HEK293T (cell line): ENCODE measurements at regions not wholly inside any gene's neighbourhood (a gene's known extent, or its start where the extent isn't known, plus 50 kb on each side); places are given as distances from the start of the nearest gene placed in this dataset.

Experiments used
- CTCF ChIA-PET: fragments of 350-600 bp; formaldehyde crosslinking; extraction: SDS; loops from one replicate; lab custom pipeline; 2021; ENCODE audit warnings: antibody characterized with exemption, inconsistent platforms; lab: Yijun Ruan, JAX
- POLR2A ChIA-PET: fragments of 350-600 bp; formaldehyde crosslinking; extraction: SDS; loops from one replicate; lab custom pipeline; 2020; ENCODE audit warnings: antibody characterized with exemption, inconsistent platforms; lab: Yijun Ruan, JAX
- DNase-seq: peaks from one replicate; pipeline ENCODE4 v3.0.0; 2012; ENCODE audit warnings: mixed read lengths; ENCODE audit errors: extremely low spot score
- ARNT ChIP-seq: fragments of 450-650 bp; IDR thresholded peaks from 2 replicates; pipeline ENCODE4 v1.6.1; 2017; ENCODE audit warnings: mild to moderate bottlenecking
- BHLHE40 ChIP-seq: fragments of 450-650 bp; IDR thresholded peaks from 2 replicates; pipeline ENCODE4 v1.6.1; 2016; ENCODE audit warnings: mild to moderate bottlenecking, moderate library complexity, borderline replicate concordance
- CTBP1 ChIP-seq: fragments of 450-650 bp; IDR thresholded peaks from 2 replicates; pipeline ENCODE4 v1.6.1; 2016; ENCODE audit warnings: borderline replicate concordance
- ELF4 ChIP-seq: fragments of 450-650 bp; IDR thresholded peaks from 2 replicates; pipeline ENCODE4 v1.6.1; 2017; ENCODE audit warnings: antibody characterized with exemption
- FOXA1 ChIP-seq: fragments of 450-650 bp; IDR thresholded peaks from 2 replicates; pipeline ENCODE4 v1.6.1; 2016; ENCODE audit warnings: mild to moderate bottlenecking
- FOXK2 ChIP-seq: fragments of 450-650 bp; IDR thresholded peaks from 2 replicates; pipeline ENCODE4 v1.6.1; 2016; ENCODE audit warnings: mild to moderate bottlenecking
- FOXM1 ChIP-seq: fragments of 450-650 bp; IDR thresholded peaks from 2 replicates; pipeline ENCODE4 v1.6.1; 2017; ENCODE audit warnings: mild to moderate bottlenecking, borderline replicate concordance
- HDGF ChIP-seq: fragments of 450-650 bp; IDR thresholded peaks from 2 replicates; pipeline ENCODE4 v1.6.1; 2017; ENCODE audit warnings: antibody characterized with exemption, borderline replicate concordance
- L3MBTL2 ChIP-seq: fragments of 450-650 bp; conservative IDR thresholded peaks from 2 replicates; pipeline ENCODE4 v1.6.1; 2016; ENCODE audit warnings: mild to moderate bottlenecking
- LEF1 ChIP-seq: fragments of 450-650 bp; IDR thresholded peaks from 2 replicates; pipeline ENCODE4 v1.6.1; 2017; ENCODE audit warnings: mild to moderate bottlenecking, borderline replicate concordance
- NFRKB ChIP-seq: fragments of 450-650 bp; IDR thresholded peaks from 2 replicates; pipeline ENCODE4 v1.6.1; 2016; ENCODE audit warnings: mild to moderate bottlenecking, moderate library complexity
- PKNOX1 ChIP-seq: fragments of 450-650 bp; IDR thresholded peaks from 2 replicates; pipeline ENCODE4 v1.6.1; 2016
- SP1 ChIP-seq: fragments of 450-650 bp; IDR thresholded peaks from 2 replicates; pipeline ENCODE4 v1.6.1; 2017
- SUZ12 ChIP-seq: fragments of 450-650 bp; IDR thresholded peaks from 2 replicates; pipeline ENCODE4 v1.6.1; 2016; ENCODE audit warnings: mild to moderate bottlenecking
- TARDBP ChIP-seq: fragments of 450-650 bp; IDR thresholded peaks from 2 replicates; pipeline ENCODE4 v1.6.1; 2016
- ZNF384 ChIP-seq: fragments of 450-650 bp; IDR thresholded peaks from 2 replicates; pipeline ENCODE4 v1.6.1; 2016

- TF ChIP-seq LEF1 (no peak), FOXA1 (no peak), SP1 (no peak), PKNOX1 (no peak), ARNT (no peak), FOXK2 (no peak), BHLHE40 (no peak), HDGF (no peak), TARDBP (no peak), NFRKB (no peak)
- POLR2A ChIA-PET: no interaction called here
- DNase-seq: no peak
- CTCF ChIA-PET: no interaction called here
Measured at GRCh38 chr5:8349855-8350254, 480.9 kb downstream of the MTRR start.

GRCh38 chr5:8350644-8351339 is 481.8 kb downstream of the MTRR start:
- POLR2A ChIA-PET: no interaction called here
- TF ChIP-seq ZNF384: no peak
- DNase-seq: no peak
- CTCF ChIA-PET: no interaction called here

GRCh38 chr5:8355981-8356380 is 487.0 kb downstream of the MTRR start:
- no peak for DNase-seq
- ChIA-PET POLR2A (no interaction called here), CTCF (no interaction called here)
- TF ChIP-seq CTBP1 (no peak), ZNF384 (no peak), LEF1 (no peak), HDGF (no peak), SUZ12 (no peak), TARDBP (no peak), ARNT (no peak), SP1 (no peak), ELF4 (no peak), PKNOX1 (no peak), FOXA1 (no peak), NFRKB (no peak), BHLHE40 (no peak), L3MBTL2 (no peak), FOXM1 (no peak), FOXK2 (no peak)

GRCh38 chr5:8360012-8360411 is 491.1 kb downstream of the MTRR start:
- CTCF ChIA-PET: no interaction called here

GRCh38 chr5:8362495-8362894 is 493.5 kb downstream of the MTRR start:
- no peak for DNase-seq
- ChIA-PET CTCF (no interaction called here), POLR2A (no interaction called here)
- TF ChIP-seq ELF4 (no peak), SP1 (no peak), FOXM1 (no peak), SUZ12 (no peak), PKNOX1 (no peak), TARDBP (no peak), NFRKB (no peak), L3MBTL2 (no peak), ARNT (no peak), FOXK2 (no peak), HDGF (no peak), BHLHE40 (no peak), ZNF384 (no peak), CTBP1 (no peak), LEF1 (no peak), FOXA1 (no peak)

More at GRCh38 chr5:8360012-8360411, 491.1 kb downstream of the MTRR start:
- TF ChIP-seq NFRKB: no peak
- TF ChIP-seq BHLHE40: no peak
- no peak for TF ChIP-seq CTBP1
- no peak for TF ChIP-seq ARNT
- no peak for TF ChIP-seq TARDBP
- TF ChIP-seq LEF1: no peak
- TF ChIP-seq FOXA1: no peak
- no peak for TF ChIP-seq PKNOX1
- no peak for TF ChIP-seq SP1
- TF ChIP-seq L3MBTL2: no peak
- TF ChIP-seq SUZ12: no peak
- no peak for TF ChIP-seq ELF4
- TF ChIP-seq FOXM1: no peak
- no peak for TF ChIP-seq HDGF
- TF ChIP-seq ZNF384: no peak
- no peak for TF ChIP-seq FOXK2
- POLR2A ChIA-PET: no interaction called here
- DNase-seq: no peak

- no peak for DNase-seq
- no peak for TF ChIP-seq L3MBTL2
- TF ChIP-seq TARDBP: no peak
- no peak for TF ChIP-seq SP1
- no peak for TF ChIP-seq HDGF
- TF ChIP-seq BHLHE40: no peak
- no peak for TF ChIP-seq FOXM1
- TF ChIP-seq ZNF384: no peak
- no peak for TF ChIP-seq PKNOX1
- TF ChIP-seq ARNT: no peak
- TF ChIP-seq FOXA1: no peak
- TF ChIP-seq NFRKB: no peak
- no peak for TF ChIP-seq ELF4
- no peak for TF ChIP-seq LEF1
- TF ChIP-seq CTBP1: no peak
- no peak for TF ChIP-seq FOXK2
- TF ChIP-seq SUZ12: no peak
- CTCF ChIA-PET: no interaction called here
- POLR2A ChIA-PET: no interaction called here
Measured at GRCh38 chr5:8363138-8363537, 494.2 kb downstream of the MTRR start.
